Fibroblast of lung (primary cell): ENCODE measurements at regions not wholly inside any gene's neighbourhood (a gene's known extent, or its start where the extent isn't known, plus 50 kb on each side); places are given as distances from the start of the nearest gene placed in this dataset.

Source experiments
- EZH2 ChIP-seq: IDR thresholded peaks from 2 replicates; pipeline ENCODE4 v1.5.1; 2012; ENCODE audit warnings: low read length, control low read depth, mild to moderate bottlenecking; ENCODE audit errors: missing control alignments
- TF ChIP-seq, protein P1 (sequence below), 2 donors: IDR thresholded peaks in 1 of 2; conservative IDR thresholded peaks in 1 of 2; 1 replicate in 1 of 2; 2 replicates in 1 of 2; pipeline ENCODE4 v1.5.1; 2011 to 2012; ENCODE audit warnings: low read length in 2 of 2, control low read depth in 1 of 2, inconsistent platforms in 1 of 2, low read depth in 1 of 2, mild to moderate bottlenecking in 1 of 2

DNA sequence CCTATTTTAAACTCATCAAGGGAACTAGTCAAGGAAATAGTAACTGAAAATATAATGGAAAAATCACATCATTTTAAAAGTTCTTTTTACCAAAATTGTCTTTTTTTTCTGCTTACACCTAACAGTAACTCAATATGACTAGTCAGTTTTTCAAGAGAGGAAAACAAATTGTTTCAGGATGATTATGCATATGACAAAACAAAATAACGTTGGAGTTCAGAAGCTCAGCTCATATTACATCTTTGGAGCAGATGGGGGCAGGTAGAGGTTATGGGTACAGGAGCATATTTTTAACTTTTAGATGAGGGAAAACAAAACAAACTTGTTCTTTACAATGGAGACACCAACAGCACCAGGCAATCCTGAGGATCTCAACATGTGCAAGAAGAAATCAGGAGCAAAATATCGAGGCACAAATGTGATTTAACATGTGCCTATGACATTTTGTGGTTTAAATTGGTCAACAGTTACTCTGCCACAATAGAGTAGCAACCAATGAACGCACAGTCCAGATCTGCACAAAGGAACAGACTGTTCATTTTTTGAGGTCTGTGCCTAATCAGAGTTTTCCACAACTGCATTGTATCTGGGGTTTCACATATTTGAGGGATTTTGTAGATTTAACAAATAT is 659.0 kb downstream of the ANXA1 start:
- TF ChIP-seq, protein P1, sequence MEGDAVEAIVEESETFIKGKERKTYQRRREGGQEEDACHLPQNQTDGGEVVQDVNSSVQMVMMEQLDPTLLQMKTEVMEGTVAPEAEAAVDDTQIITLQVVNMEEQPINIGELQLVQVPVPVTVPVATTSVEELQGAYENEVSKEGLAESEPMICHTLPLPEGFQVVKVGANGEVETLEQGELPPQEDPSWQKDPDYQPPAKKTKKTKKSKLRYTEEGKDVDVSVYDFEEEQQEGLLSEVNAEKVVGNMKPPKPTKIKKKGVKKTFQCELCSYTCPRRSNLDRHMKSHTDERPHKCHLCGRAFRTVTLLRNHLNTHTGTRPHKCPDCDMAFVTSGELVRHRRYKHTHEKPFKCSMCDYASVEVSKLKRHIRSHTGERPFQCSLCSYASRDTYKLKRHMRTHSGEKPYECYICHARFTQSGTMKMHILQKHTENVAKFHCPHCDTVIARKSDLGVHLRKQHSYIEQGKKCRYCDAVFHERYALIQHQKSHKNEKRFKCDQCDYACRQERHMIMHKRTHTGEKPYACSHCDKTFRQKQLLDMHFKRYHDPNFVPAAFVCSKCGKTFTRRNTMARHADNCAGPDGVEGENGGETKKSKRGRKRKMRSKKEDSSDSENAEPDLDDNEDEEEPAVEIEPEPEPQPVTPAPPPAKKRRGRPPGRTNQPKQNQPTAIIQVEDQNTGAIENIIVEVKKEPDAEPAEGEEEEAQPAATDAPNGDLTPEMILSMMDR (conservative IDR thresholded peaks at IDR 0.05 in 1 of 2, IDR thresholded peaks at IDR 0.05 in 1 of 2; ENCODE audit: low read depth in 1 of 2, low read length in 2 of 2): no peak
- no peak for TF ChIP-seq EZH2
